ENCODE measurements at regions not wholly inside any gene's neighbourhood (a gene's known extent, or its start where the extent isn't known, plus 50 kb on each side); places are given as distances from the start of the nearest gene placed in this dataset.

GRCh38 chr18:53948991-53949390, 275.5 kb downstream of the MBD2 start:
- H3K9me3 ChIP-seq: no peaks in the 10 kb centered on the region
- TF ChIP-seq CTCF (IDR thresholded peaks at IDR 0.05): no peak
- TF ChIP-seq POLR2A (IDR thresholded peaks at IDR 0.05): no peak
- no peaks in the 10 kb centered on the region for H3K27me3 ChIP-seq
- intact Hi-C loops (cut with DNase I): no loop called here
- H3K4me3 ChIP-seq (replicated peaks in 1 of 3): no peak overlapping the region
- no peak for DNase-seq
- H3K36me3 ChIP-seq: no peaks in the 10 kb centered on the region
- H3K4me1 ChIP-seq: no peaks in the 10 kb centered on the region
- no peak overlapping the region for H3K27ac ChIP-seq

- no peak for DNase-seq
- H3K4me1 ChIP-seq: no peaks in the 10 kb centered on the region
- WGBS, 2 donors: 86 to 91% methylated on average over 5 of the region's 5 CpGs
- H3K27me3 ChIP-seq: no peaks in the 10 kb centered on the region
- no peak for TF ChIP-seq CTCF (IDR thresholded peaks at IDR 0.05)
- H3K9me3 ChIP-seq: no peaks in the 10 kb centered on the region
- H3K27ac ChIP-seq: no peak overlapping the region
- no peaks in the 10 kb centered on the region for H3K36me3 ChIP-seq
- no peak overlapping the region for H3K4me3 ChIP-seq (replicated peaks in 1 of 3)
- intact Hi-C loops (cut with DNase I): no loop called here
Measured at GRCh38 chr18:53947092-53947640, 277.3 kb downstream of the MBD2 start.

- no peaks in the 10 kb centered on the region for H3K9me3 ChIP-seq
- H3K36me3 ChIP-seq: no peaks in the 10 kb centered on the region
- H3K4me3 ChIP-seq (replicated peaks in 1 of 3): no peak overlapping the region
- no peak overlapping the region for H3K27ac ChIP-seq
- no peaks in the 10 kb centered on the region for H3K27me3 ChIP-seq
- no peak for DNase-seq
- 61 to 64% methylated on average over 1 of the region's 1 CpG for WGBS, 2 donors
- no peaks in the 10 kb centered on the region for H3K4me1 ChIP-seq
- no peak for TF ChIP-seq POLR2A (IDR thresholded peaks at IDR 0.05)
- no peak for TF ChIP-seq CTCF (IDR thresholded peaks at IDR 0.05)
- intact Hi-C loops (cut with DNase I): no loop called here
Measured at GRCh38 chr18:53946594-53946993, 277.9 kb downstream of the MBD2 start.

- Histone ChIP-seq H3K4me1 (no peaks in the 10 kb centered on the region), H3K36me3 (no peaks in the 10 kb centered on the region), H3K27me3 (no peaks in the 10 kb centered on the region), H3K27ac (no peak overlapping the region), H3K9me3 (no peaks in the 10 kb centered on the region), H3K4me3 (replicated peaks in 1 of 3) (no peak overlapping the region)
- intact Hi-C loops (cut with DNase I): no loop called here
- 100% methylated on average over 3 to 4 of the region's 4 CpGs for WGBS, 2 donors
- DNase-seq: peak in 1 of 2 donors; percentile 2
- TF ChIP-seq CTCF (IDR thresholded peaks at IDR 0.05): no peak
- no peak for TF ChIP-seq POLR2A (IDR thresholded peaks at IDR 0.05)
Measured at GRCh38 chr18:53944721-53945120, 279.7 kb downstream of the MBD2 start.

GRCh38 chr18:53943326-53943860, 281.1 kb downstream of the MBD2 start:
- intact Hi-C loops (cut with DNase I): no loop called here
- Histone ChIP-seq H3K4me3 (replicated peaks in 1 of 3) (no peak overlapping the region), H3K27me3 (no peaks in the 10 kb centered on the region), H3K27ac (no peak overlapping the region), H3K4me1 (no peaks in the 10 kb centered on the region), H3K9me3 (no peaks in the 10 kb centered on the region), H3K36me3 (no peaks in the 10 kb centered on the region)
- TF ChIP-seq CTCF (IDR thresholded peaks at IDR 0.05): no peak
- no peak for TF ChIP-seq POLR2A (IDR thresholded peaks at IDR 0.05)
- DNase-seq: no peak
- WGBS, 2 donors: 100% methylated on average over 1 of the region's 1 CpG; no CpG with 5 or more reads in 1 of the 2 donors

All from thyroid gland (tissue), 4 donors.